Liver (tissue), 8 donors: ENCODE measurements at regions not wholly inside any gene's neighbourhood (a gene's known extent, or its start where the extent isn't known, plus 50 kb on each side); places are given as distances from the start of the nearest gene placed in this dataset.

Experiments
- DNase-seq: peaks from one replicate; pipeline ENCODE4 v3.0.0-alpha.2; 2017; ENCODE audit warnings: low spot score
- H3K27ac ChIP-seq, 2 donors: one replicate each; pipeline ENCODE4 v1.7.0; 2013; ENCODE audit warnings: inconsistent platforms in 2 of 2, low read length in 2 of 2, control low read depth in 1 of 2, low read depth in 1 of 2, mild to moderate bottlenecking in 1 of 2
- H3K27me3 ChIP-seq, 4 donors: one replicate each; pipeline versions ENCODE4 v1.6.1 to v1.7.0; 2013; ENCODE audit warnings: low read length in 3 of 4, inconsistent platforms in 1 of 4, mild to moderate bottlenecking in 1 of 4, moderate library complexity in 1 of 4; ENCODE audit not compliant: control insufficient read depth in 4 of 4, insufficient read depth in 4 of 4
- H3K36me3 ChIP-seq, 4 donors: one replicate each; pipeline versions ENCODE4 v1.6.1 to v1.7.0; 2013; ENCODE audit warnings: low read length in 3 of 4, mild to moderate bottlenecking in 3 of 4, low read depth in 1 of 4, moderate library complexity in 1 of 4; ENCODE audit not compliant: control insufficient read depth in 4 of 4, insufficient read depth in 3 of 4
- H3K4me1 ChIP-seq, 4 donors: one replicate each; pipeline versions ENCODE4 v1.6.1 to v1.7.0; 2013; ENCODE audit warnings: low read length in 3 of 4, mild to moderate bottlenecking in 3 of 4, moderate library complexity in 1 of 4; ENCODE audit not compliant: control insufficient read depth in 4 of 4, insufficient read depth in 4 of 4
- H3K4me3 ChIP-seq, 3 donors: one replicate each; pipeline versions ENCODE4 v1.6.1 to v1.7.0; 2013; ENCODE audit warnings: low read length in 3 of 3, control low read depth in 1 of 3, low read depth in 1 of 3, mild to moderate bottlenecking in 1 of 3
- H3K9ac ChIP-seq, 2 donors: one replicate each; pipeline ENCODE4 v1.7.0; 2013; ENCODE audit warnings: low read length in 2 of 2, mild to moderate bottlenecking in 2 of 2, moderate library complexity in 2 of 2, control low read depth in 1 of 2, low read depth in 1 of 2
- H3K9me3 ChIP-seq, 4 donors: one replicate each; pipeline versions ENCODE4 v1.6.1 to v1.7.0; 2013; ENCODE audit warnings: low read length in 3 of 4; ENCODE audit not compliant: control insufficient read depth in 4 of 4
- ATF3 ChIP-seq: IDR thresholded peaks from 2 replicates; pipeline ENCODE4 v1.6.1; 2016; ENCODE audit warnings: antibody characterized with exemption
- CTCF ChIP-seq: fragments of 150-350 bp; IDR thresholded peaks from 2 replicates; pipeline ENCODE4 v1.5.1; 2017; ENCODE audit warnings: improper control_type of control experiment, low read depth, low read length; ENCODE audit not compliant: missing input control
- EGR1 ChIP-seq, 2 donors: IDR thresholded peaks; 2 replicates each; pipeline ENCODE4 v1.6.1; 2016 to 2018; ENCODE audit warnings: antibody characterized with exemption in 2 of 2, low read depth in 2 of 2
- FOXA2 ChIP-seq: IDR thresholded peaks from 2 replicates; pipeline ENCODE4 v1.6.1; 2016; ENCODE audit warnings: antibody characterized with exemption
- GABPA ChIP-seq, 2 donors: IDR thresholded peaks in 1 of 2; conservative IDR thresholded peaks in 1 of 2; 2 replicates each; pipeline ENCODE4 v1.6.1; 2016; ENCODE audit warnings: antibody characterized with exemption in 2 of 2, mild to moderate bottlenecking in 1 of 2, moderate library complexity in 1 of 2
- HNF4G ChIP-seq: IDR thresholded peaks from 2 replicates; pipeline ENCODE4 v1.6.1; 2016; ENCODE audit warnings: antibody characterized with exemption
- JUND ChIP-seq, 2 donors: IDR thresholded peaks; 2 replicates each; pipeline ENCODE4 v1.6.1; 2016; ENCODE audit warnings: antibody characterized with exemption in 2 of 2
- MAX ChIP-seq: IDR thresholded peaks from 2 replicates; pipeline ENCODE4 v1.6.1; 2016; ENCODE audit warnings: antibody characterized with exemption
- RAD21 ChIP-seq, 2 donors: IDR thresholded peaks; 2 replicates each; pipeline ENCODE4 v1.6.1; 2016; ENCODE audit warnings: antibody characterized with exemption in 2 of 2, mild to moderate bottlenecking in 2 of 2
- RXRA ChIP-seq, 2 donors: IDR thresholded peaks; 2 replicates each; pipeline ENCODE4 v1.6.1; 2017 to 2018; ENCODE audit warnings: antibody characterized with exemption in 2 of 2, mild to moderate bottlenecking in 1 of 2
- SP1 ChIP-seq: IDR thresholded peaks from 2 replicates; pipeline ENCODE4 v1.6.1; 2018; ENCODE audit warnings: antibody characterized with exemption, mild to moderate bottlenecking
- TAF1 ChIP-seq: conservative IDR thresholded peaks from 2 replicates; pipeline ENCODE4 v1.6.1; 2016; ENCODE audit warnings: antibody characterized with exemption, mild to moderate bottlenecking
- YY1 ChIP-seq: IDR thresholded peaks from 2 replicates; pipeline ENCODE4 v1.6.1; 2016; ENCODE audit warnings: antibody characterized with exemption, mild to moderate bottlenecking
- ZBTB33 ChIP-seq: IDR thresholded peaks from 2 replicates; pipeline ENCODE4 v1.6.1; 2016; ENCODE audit warnings: antibody characterized with exemption
- WGBS: extraction: QIAGEN DNeasy Blood & Tissue Kit; methylation state at CpG from one replicate; pipeline ENCODE4 v1.1.7; 2013; 5-methylcytosine and 5-hydroxymethylcytosine counted together
- donor health status: healthy.
- donor health status: healthy.
- donor health status: healthy.
- donor health status: healthy.
- donor health status: healthy.

GRCh38 chr2:242054881-242055801 is 185.6 kb downstream of the RTP5 start:
- no peaks in the 10 kb centered on the region for H3K36me3 ChIP-seq
- no peak overlapping the region for H3K27ac ChIP-seq
- TF ChIP-seq YY1 (no peak), ZBTB33 (no peak), SP1 (no peak)
- H3K9ac ChIP-seq = no peak overlapping the region
- no peaks in the 10 kb centered on the region for H3K9me3 ChIP-seq
- DNase-seq = no peak
- no peaks in the 10 kb centered on the region for H3K27me3 ChIP-seq
- no peaks in the 10 kb centered on the region for H3K4me1 ChIP-seq
- H3K4me3 ChIP-seq = no peak overlapping the region
- WGBS = 93% methylated on average over 39 of the region's 39 CpGs

- Histone ChIP-seq H3K4me1 (no peaks in the 10 kb centered on the region), H3K9ac (no peak overlapping the region), H3K36me3 (no peaks in the 10 kb centered on the region), H3K9me3 (peaks cover 0 to 1% (median 0%) of the 10 kb centered on the region in 4 donors), H3K27ac (no peak overlapping the region), H3K27me3 (no peaks in the 10 kb centered on the region), H3K4me3 (no peak overlapping the region)
- TF ChIP-seq MAX (no peak), TAF1 (no peak), YY1 (no peak), GABPA (IDR thresholded peaks at IDR 0.05 in 1 of 2, conservative IDR thresholded peaks at IDR 0.05 in 1 of 2) (no peak), CTCF (no peak), ATF3 (no peak), RXRA (IDR thresholded peaks at IDR 0.05) (no peak), SP1 (no peak), HNF4G (no peak)
- WGBS = 92% methylated on average over 10 of the region's 10 CpGs
- DNase-seq = no peak
Measured at GRCh38 chr2:242056026-242056425, 186.5 kb downstream of the RTP5 start.

GRCh38 chr2:242056785-242057184 is 187.3 kb downstream of the RTP5 start:
- H3K27me3 ChIP-seq = no peaks in the 10 kb centered on the region
- H3K9ac ChIP-seq = no peak overlapping the region
- whole genome bisulfite sequencing = 82% methylated on average over 11 of the region's 11 CpGs
- no peaks in the 10 kb centered on the region for H3K4me1 ChIP-seq
- H3K27ac ChIP-seq = no peak overlapping the region
- H3K9me3 ChIP-seq = peaks cover 0 to 1% (median 0%) of the 10 kb centered on the region in 4 donors
- no peaks in the 10 kb centered on the region for H3K36me3 ChIP-seq
- no peak overlapping the region for H3K4me3 ChIP-seq
- no peak for DNase-seq
- TF ChIP-seq RAD21 (IDR thresholded peaks at IDR 0.05) (no peak), JUND (IDR thresholded peaks at IDR 0.05) (no peak), ATF3 (no peak), RXRA (IDR thresholded peaks at IDR 0.05) (no peak), FOXA2 (no peak), SP1 (no peak), TAF1 (no peak), EGR1 (IDR thresholded peaks at IDR 0.05; ENCODE audit: low read depth in 2 of 2) (no peak), MAX (no peak), CTCF (no peak), YY1 (no peak), HNF4G (no peak)
